GM23338 (cell line): ENCODE measurements at regions not wholly inside any gene's neighbourhood (a gene's known extent, or its start where the extent isn't known, plus 50 kb on each side); places are given as distances from the start of the nearest gene placed in this dataset.

Experiments used
- ATAC-seq: fragments of 200-7000 bp; cut with Tn5 transposase; 3 replicates; pipeline ENCODE4 v1.9.1; 2020
- DNase-seq: peaks from one replicate; pipeline ENCODE4 v3.0.0-alpha.2; 2015; ENCODE audit warnings: low spot score
- H2AFZ ChIP-seq: fragments of 200-600 bp; sonication (generic); 2 replicates; pipeline ENCODE4 v1.8.0; 2016; ENCODE audit warnings: antibody characterized with exemption, mild to moderate bottlenecking, moderate library complexity
- H3F3A ChIP-seq: fragments of 200-600 bp; sonication (generic); replicated peaks from 2 replicates; pipeline ENCODE4 v1.8.0; 2017; ENCODE audit warnings: antibody characterized with exemption, mixed run types, low read depth
- H3K27ac ChIP-seq: fragments of 200-600 bp; sonication (generic); 2 replicates; pipeline ENCODE4 v1.6.1; 2016; ENCODE audit warnings: low read depth
- H3K27me3 ChIP-seq: fragments of 200-600 bp; sonication (generic); 2 replicates; pipeline ENCODE4 v1.8.0; 2016; ENCODE audit warnings: mild to moderate bottlenecking, mixed run types, moderate library complexity; ENCODE audit not compliant: insufficient read depth
- H3K36me3 ChIP-seq: fragments of 200-600 bp; sonication (generic); 2 replicates; pipeline ENCODE4 v1.8.0; 2016; ENCODE audit warnings: mild to moderate bottlenecking; ENCODE audit not compliant: insufficient read depth
- H3K4me1 ChIP-seq: fragments of 200-600 bp; sonication (generic); 2 replicates; pipeline ENCODE4 v1.8.0; 2016; ENCODE audit warnings: mild to moderate bottlenecking, moderate library complexity; ENCODE audit not compliant: insufficient read depth
- H3K4me2 ChIP-seq: fragments of 200-600 bp; sonication (generic); 2 replicates; pipeline ENCODE4 v1.7.1; 2017; ENCODE audit warnings: mixed run types
- H3K4me3 ChIP-seq: fragments of 200-600 bp; sonication (generic); 2 replicates; pipeline ENCODE4 v1.6.1; 2016; ENCODE audit warnings: mixed run types
- H3K79me2 ChIP-seq: fragments of 200-600 bp; sonication (generic); replicated peaks from 2 replicates; pipeline ENCODE4 v1.8.0; 2017; ENCODE audit warnings: mild to moderate bottlenecking; ENCODE audit not compliant: insufficient read depth
- H3K9me2 ChIP-seq: fragments of 200-600 bp; sonication (generic); 2 replicates; pipeline ENCODE4 v1.8.0; 2017; ENCODE audit not compliant: insufficient read depth
- H4K20me1 ChIP-seq: fragments of 200-600 bp; sonication (generic); replicated peaks from 2 replicates; pipeline ENCODE4 v1.8.0; 2017; ENCODE audit warnings: mild to moderate bottlenecking; ENCODE audit not compliant: insufficient read depth
- H3K27ac Mint-ChIP-seq: 2 replicates; pipeline ENCODE4 v1.8.0; 2020; ENCODE audit warnings: inconsistent platforms, mild to moderate bottlenecking, moderate library complexity, mixed read lengths
- H3K27me3 Mint-ChIP-seq: 3 replicates; pipeline ENCODE4 v1.8.0; 2022; ENCODE audit warnings: low read depth, mild to moderate bottlenecking, moderate library complexity, mixed read lengths, inconsistent platforms; ENCODE audit not compliant: insufficient read depth, poor library complexity
- H3K36me3 Mint-ChIP-seq: 3 replicates; pipeline ENCODE4 v1.8.0; 2021; ENCODE audit warnings: low read depth, mild to moderate bottlenecking, inconsistent platforms, moderate library complexity, mixed read lengths
- H3K4me1 Mint-ChIP-seq: 3 replicates; pipeline ENCODE4 v1.8.0; 2020; ENCODE audit warnings: mild to moderate bottlenecking, inconsistent platforms, mixed read lengths
- H3K4me3 Mint-ChIP-seq: 3 replicates; pipeline ENCODE4 v1.8.0; 2021; ENCODE audit warnings: moderate library complexity, mild to moderate bottlenecking, inconsistent platforms, mixed read lengths
- H3K9me3 Mint-ChIP-seq: 3 replicates; pipeline ENCODE4 v1.8.0; 2020; ENCODE audit warnings: moderate library complexity, mild to moderate bottlenecking, inconsistent platforms, mixed read lengths
- CTCF ChIP-seq, 2 experiments: fragments of 200-600 bp in 1 of 2; sonication (generic) in 1 of 2; conservative IDR thresholded peaks; 2 replicates each; pipeline versions ENCODE4 v1.5.1 to v1.6.1; 2016 to 2017; ENCODE audit warnings: antibody characterized with exemption in 2 of 2, low read depth in 2 of 2, mild to moderate bottlenecking in 2 of 2, moderate library complexity in 1 of 2
- EZH2 ChIP-seq: fragments of 200-600 bp; sonication (generic); IDR thresholded peaks from one replicate; pipeline ENCODE4 v1.8.0; 2017; ENCODE audit warnings: antibody characterized with exemption, mild to moderate bottlenecking, low read depth; ENCODE audit not compliant: unreplicated experiment
- NANOG ChIP-seq: IDR thresholded peaks from 2 replicates; pipeline ENCODE4 v1.6.1; 2016; ENCODE audit warnings: antibody characterized with exemption, borderline replicate concordance
- REST ChIP-seq: IDR thresholded peaks from one replicate; pipeline ENCODE4 v1.6.1; 2018; ENCODE audit warnings: antibody characterized with exemption; ENCODE audit not compliant: unreplicated experiment
- ZNF114 ChIP-seq: fragments of 250-450 bp; sonication (Bioruptor Pico); IDR thresholded peaks from 2 replicates; pipeline ENCODE4 v1.5.0; 2020; ENCODE audit warnings: mild to moderate bottlenecking, moderate library complexity
- ZNF462 ChIP-seq: fragments of 250-450 bp; sonication (Bioruptor Pico); IDR thresholded peaks from 2 replicates; pipeline ENCODE4 v1.5.0; 2020; ENCODE audit warnings: mild to moderate bottlenecking, moderate library complexity

GRCh38 chr2:103638978-103639377, 877.1 kb downstream of the TMEM182 start:
- Histone ChIP-seq H3K27ac (no peak overlapping the region), H3K36me3 (no peaks in the 10 kb centered on the region), H3K4me1 (no peaks in the 10 kb centered on the region), H3F3A (no peaks in the 10 kb centered on the region), H3K4me3 (no peak overlapping the region), H3K79me2 (no peaks in the 10 kb centered on the region), H3K27me3 (no peaks in the 10 kb centered on the region), H4K20me1 (no peaks in the 10 kb centered on the region), H2AFZ (no peak overlapping the region), H3K9me2 (no peaks in the 10 kb centered on the region), H3K4me2 (no peak overlapping the region)
- no peak for DNase-seq
- Mint-ChIP-seq H3K9me3 (no peaks in the 10 kb centered on the region), H3K27me3 (peaks cover 5% of the 10 kb centered on the region), H3K36me3 (no peaks in the 10 kb centered on the region), H3K4me3 (no peak overlapping the region), H3K4me1 (no peaks in the 10 kb centered on the region), H3K27ac (no peak overlapping the region)
- ATAC-seq: no peak
- no peak for TF ChIP-seq NANOG
- no peak for TF ChIP-seq EZH2
- no peak for TF ChIP-seq ZNF462 (CRISPR knock-in tag)
- TF ChIP-seq ZNF114 (CRISPR knock-in tag): no peak
- no peak for TF ChIP-seq CTCF (conservative IDR thresholded peaks at IDR 0.05; ENCODE audit: low read depth in 2 of 2)
- no peak for TF ChIP-seq REST
